Central memory CD8-positive, alpha-beta T cell (primary cell): ENCODE measurements at regions not wholly inside any gene's neighbourhood (a gene's known extent, or its start where the extent isn't known, plus 50 kb on each side); places are given as distances from the start of the nearest gene placed in this dataset.

Experiments used
- ATAC-seq: fragments of 150-1000 bp; cut with Tn5 transposase; replicated peaks from 2 replicates; pipeline ENCODE4 v1.10.0; 2022; ENCODE audit warnings: mild to moderate bottlenecking, moderate FRiP score, moderate number of reproducible peaks; ENCODE audit not compliant: poor library complexity, severe bottlenecking; ENCODE audit errors: extremely low read depth
- DNase-seq, 2 donors: peaks; one replicate each; pipeline ENCODE4 v3.0.0; 2021; ENCODE audit warnings: low spot score in 2 of 2
- H3K27ac Mint-ChIP-seq: one replicate; pipeline ENCODE4 v1.8.0; 2022; ENCODE audit warnings: low read depth, mild to moderate bottlenecking, moderate library complexity, mixed read lengths
- H3K27me3 Mint-ChIP-seq: one replicate; pipeline ENCODE4 v1.8.0; 2022; ENCODE audit warnings: mixed read lengths
- H3K36me3 Mint-ChIP-seq: one replicate; pipeline ENCODE4 v1.8.0; 2022; ENCODE audit warnings: mild to moderate bottlenecking, moderate library complexity, mixed read lengths; ENCODE audit not compliant: insufficient read depth
- H3K4me1 Mint-ChIP-seq: one replicate; pipeline ENCODE4 v1.8.0; 2022; ENCODE audit warnings: mixed read lengths
- H3K4me3 Mint-ChIP-seq: one replicate; pipeline ENCODE4 v1.8.0; 2022; ENCODE audit warnings: mild to moderate bottlenecking, moderate library complexity, mixed read lengths
- H3K9me3 Mint-ChIP-seq: one replicate; pipeline ENCODE4 v1.8.0; 2022; ENCODE audit warnings: mixed read lengths

GRCh38 chr9:31601666-31602065 is 782.8 kb upstream of the ACO1 start:
- DNase-seq (no peak), ATAC-seq (no peak)
- no peak overlapping the region for H3K4me3 Mint-ChIP-seq
- H3K27me3 Mint-ChIP-seq = peaks cover under 1% of the 10 kb centered on the region
- H3K9me3 Mint-ChIP-seq = no peaks in the 10 kb centered on the region
- H3K27ac Mint-ChIP-seq = no peak overlapping the region
- H3K36me3 Mint-ChIP-seq = no peaks in the 10 kb centered on the region
- H3K4me1 Mint-ChIP-seq = peaks cover 7% of the 10 kb centered on the region

- H3K36me3 Mint-ChIP-seq = no peaks in the 10 kb centered on the region
- ATAC-seq = no peak
- DNase-seq = no peak
- H3K4me1 Mint-ChIP-seq = no peaks in the 10 kb centered on the region
- H3K27me3 Mint-ChIP-seq = peaks cover 7% of the 10 kb centered on the region
- H3K9me3 Mint-ChIP-seq = no peaks in the 10 kb centered on the region
- no peak overlapping the region for H3K27ac Mint-ChIP-seq
- H3K4me3 Mint-ChIP-seq = no peak overlapping the region
Observed at GRCh38 chr9:31604531-31604930, 779.9 kb upstream of the ACO1 start.

- Mint-ChIP-seq H3K9me3 (no peaks in the 10 kb centered on the region), H3K4me1 (no peaks in the 10 kb centered on the region), H3K4me3 (no peak overlapping the region), H3K27me3 (peaks cover 7% of the 10 kb centered on the region), H3K36me3 (no peaks in the 10 kb centered on the region), H3K27ac (no peak overlapping the region)
- no peak for ATAC-seq
- no peak for DNase-seq
Observed at GRCh38 chr9:31605164-31605563, 779.3 kb upstream of the ACO1 start.

GRCh38 chr9:31606678-31607077 is 777.8 kb upstream of the ACO1 start:
- DNase-seq (no peak), ATAC-seq (no peak)
- Mint-ChIP-seq H3K27ac (no peak overlapping the region), H3K9me3 (no peaks in the 10 kb centered on the region), H3K4me3 (no peak overlapping the region), H3K36me3 (no peaks in the 10 kb centered on the region), H3K4me1 (no peaks in the 10 kb centered on the region), H3K27me3 (peaks cover 7% of the 10 kb centered on the region)

- no peak for ATAC-seq
- Mint-ChIP-seq H3K9me3 (no peaks in the 10 kb centered on the region), H3K27me3 (peaks cover 7% of the 10 kb centered on the region), H3K36me3 (no peaks in the 10 kb centered on the region), H3K27ac (no peak overlapping the region), H3K4me1 (no peaks in the 10 kb centered on the region), H3K4me3 (no peak overlapping the region)
- no peak for DNase-seq
Observed at GRCh38 chr9:31608416-31608815, 776.0 kb upstream of the ACO1 start.

GRCh38 chr9:31608881-31609280 is 775.6 kb upstream of the ACO1 start:
- Mint-ChIP-seq H3K4me1 (no peaks in the 10 kb centered on the region), H3K36me3 (no peaks in the 10 kb centered on the region), H3K4me3 (no peak overlapping the region), H3K27me3 (peaks cover 7% of the 10 kb centered on the region), H3K27ac (no peak overlapping the region), H3K9me3 (no peaks in the 10 kb centered on the region)
- DNase-seq (no peak), ATAC-seq (no peak)

- no peaks in the 10 kb centered on the region for H3K4me1 Mint-ChIP-seq
- no peak for ATAC-seq
- H3K27ac Mint-ChIP-seq = no peak overlapping the region
- no peaks in the 10 kb centered on the region for H3K36me3 Mint-ChIP-seq
- DNase-seq = no peak
- no peaks in the 10 kb centered on the region for H3K9me3 Mint-ChIP-seq
- H3K27me3 Mint-ChIP-seq = no peaks in the 10 kb centered on the region
- H3K4me3 Mint-ChIP-seq = no peak overlapping the region
Observed at GRCh38 chr9:31612336-31613030, 772.0 kb upstream of the ACO1 start.

DNA sequence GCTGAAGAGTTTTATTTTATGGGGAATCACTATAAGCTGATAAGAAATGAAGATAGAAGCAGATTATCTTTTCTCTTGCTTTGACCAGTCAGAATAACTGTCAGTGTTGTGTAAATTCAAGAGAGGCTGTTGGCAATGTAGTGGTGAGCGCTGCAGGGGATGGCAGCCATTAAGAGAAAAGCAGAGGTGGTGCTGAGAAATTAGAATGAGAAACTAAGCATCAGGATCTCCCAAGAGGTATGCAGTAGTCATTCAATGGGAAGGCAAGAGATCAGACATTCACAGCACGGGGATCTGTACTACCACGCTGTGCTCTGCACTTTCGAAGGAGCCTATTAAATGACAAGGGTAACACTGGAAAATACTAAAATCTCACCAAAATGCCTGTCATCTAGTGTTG is 768.5 kb upstream of the ACO1 start:
- Mint-ChIP-seq H3K27ac (no peak overlapping the region), H3K27me3 (no peaks in the 10 kb centered on the region), H3K36me3 (no peaks in the 10 kb centered on the region), H3K4me3 (no peak overlapping the region), H3K9me3 (no peaks in the 10 kb centered on the region), H3K4me1 (no peaks in the 10 kb centered on the region)
- ATAC-seq (no peak), DNase-seq (no peak)

DNA sequence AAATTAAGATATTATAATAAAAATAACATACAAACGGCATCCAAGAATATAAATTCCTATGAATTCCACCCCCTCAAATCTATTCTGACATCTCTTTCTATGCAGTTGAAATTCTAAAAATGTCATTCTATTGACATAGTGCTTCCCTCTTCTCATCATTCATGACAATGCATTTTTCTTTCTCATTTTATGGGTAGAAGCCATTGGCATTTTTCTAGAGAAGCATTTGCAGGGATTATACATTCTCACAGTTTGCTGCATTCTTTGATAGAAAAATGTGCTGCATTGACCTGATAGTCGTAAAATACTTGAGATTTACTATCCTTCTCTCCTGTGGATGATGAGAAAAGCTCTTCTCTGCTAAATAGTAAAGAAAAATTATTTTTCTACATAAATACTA is 760.9 kb upstream of the ACO1 start:
- ATAC-seq (no peak), DNase-seq (no peak)
- no peaks in the 10 kb centered on the region for H3K36me3 Mint-ChIP-seq
- H3K9me3 Mint-ChIP-seq = no peaks in the 10 kb centered on the region
- H3K27me3 Mint-ChIP-seq = no peaks in the 10 kb centered on the region
- no peaks in the 10 kb centered on the region for H3K4me1 Mint-ChIP-seq
- no peak overlapping the region for H3K4me3 Mint-ChIP-seq
- H3K27ac Mint-ChIP-seq = no peak overlapping the region

GRCh38 chr9:31629292-31629691 is 755.2 kb upstream of the ACO1 start:
- H3K9me3 Mint-ChIP-seq = no peaks in the 10 kb centered on the region
- no peak for ATAC-seq
- DNase-seq = no peak
- H3K27me3 Mint-ChIP-seq = no peaks in the 10 kb centered on the region
- H3K4me3 Mint-ChIP-seq = no peak overlapping the region
- no peaks in the 10 kb centered on the region for H3K4me1 Mint-ChIP-seq
- H3K36me3 Mint-ChIP-seq = no peaks in the 10 kb centered on the region
- no peak overlapping the region for H3K27ac Mint-ChIP-seq

- H3K4me3 Mint-ChIP-seq = no peak overlapping the region
- no peak overlapping the region for H3K27ac Mint-ChIP-seq
- no peaks in the 10 kb centered on the region for H3K9me3 Mint-ChIP-seq
- DNase-seq (no peak), ATAC-seq (no peak)
- H3K36me3 Mint-ChIP-seq = no peaks in the 10 kb centered on the region
- no peaks in the 10 kb centered on the region for H3K4me1 Mint-ChIP-seq
- H3K27me3 Mint-ChIP-seq = no peaks in the 10 kb centered on the region
Observed at GRCh38 chr9:31637265-31637664, 747.2 kb upstream of the ACO1 start.

DNA sequence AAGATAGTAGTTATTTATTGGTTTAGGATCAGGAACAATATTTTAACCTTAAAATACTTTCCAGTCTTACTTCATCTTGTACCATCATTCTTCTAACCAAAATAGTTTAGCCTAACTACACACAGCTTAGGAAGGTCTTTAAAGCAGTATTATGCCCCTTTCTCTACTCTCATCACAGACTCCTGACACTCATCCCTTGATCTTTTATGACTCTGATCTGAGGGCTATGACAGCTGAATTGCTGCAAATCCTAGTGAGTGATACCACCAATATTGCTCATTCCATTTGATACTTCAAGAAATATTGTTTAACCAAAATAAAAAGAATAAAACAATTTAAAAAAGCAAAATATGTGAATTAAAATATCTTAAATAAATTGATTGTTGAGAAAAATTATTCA is 746.6 kb upstream of the ACO1 start:
- Mint-ChIP-seq H3K27ac (no peak overlapping the region), H3K27me3 (no peaks in the 10 kb centered on the region), H3K9me3 (no peaks in the 10 kb centered on the region), H3K4me1 (no peaks in the 10 kb centered on the region), H3K36me3 (no peaks in the 10 kb centered on the region), H3K4me3 (no peak overlapping the region)
- ATAC-seq (no peak), DNase-seq (no peak)

- H3K27ac Mint-ChIP-seq = no peak overlapping the region
- ATAC-seq (no peak), DNase-seq (no peak)
- H3K36me3 Mint-ChIP-seq = no peaks in the 10 kb centered on the region
- no peaks in the 10 kb centered on the region for H3K27me3 Mint-ChIP-seq
- H3K4me3 Mint-ChIP-seq = no peak overlapping the region
- no peaks in the 10 kb centered on the region for H3K4me1 Mint-ChIP-seq
- H3K9me3 Mint-ChIP-seq = no peaks in the 10 kb centered on the region
Observed at GRCh38 chr9:31639451-31639850, 745.0 kb upstream of the ACO1 start.

DNA sequence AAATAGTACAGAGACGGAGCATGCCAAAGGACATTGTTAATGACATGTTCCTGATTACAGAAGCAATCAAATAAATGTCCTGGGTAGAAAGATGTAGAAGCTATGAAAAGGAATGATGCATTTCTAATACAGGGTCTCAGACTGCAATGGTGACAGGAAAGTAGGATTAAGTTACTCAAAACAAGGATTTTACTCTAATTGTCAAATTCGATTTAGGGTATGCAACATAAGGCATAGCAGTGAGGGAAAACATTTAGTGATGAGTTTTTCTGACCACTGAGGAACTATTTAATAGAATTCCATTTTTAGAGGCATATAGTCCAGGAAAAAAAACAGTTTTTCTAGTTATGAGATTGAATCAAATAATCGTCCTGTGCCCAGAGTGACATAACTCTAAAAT is 715.1 kb upstream of the ACO1 start:
- no peaks in the 10 kb centered on the region for H3K27me3 Mint-ChIP-seq
- ATAC-seq = no peak

More for the DNA sequence above, 715.1 kb upstream of the ACO1 start:
- no peak for DNase-seq
- no peaks in the 10 kb centered on the region for H3K9me3 Mint-ChIP-seq
- no peak overlapping the region for H3K4me3 Mint-ChIP-seq
- no peaks in the 10 kb centered on the region for H3K36me3 Mint-ChIP-seq
- H3K4me1 Mint-ChIP-seq = no peaks in the 10 kb centered on the region
- no peak overlapping the region for H3K27ac Mint-ChIP-seq
